ENCODE measurements at regions not wholly inside any gene's neighbourhood (a gene's known extent, or its start where the extent isn't known, plus 50 kb on each side); places are given as distances from the start of the nearest gene placed in this dataset.

- peaks cover 5% of the 10 kb centered on the region for H3K4me1 ChIP-seq (ENCODE audit: insufficient read depth)
- H3K9me2 ChIP-seq (replicated peaks; ENCODE audit: insufficient read depth) = no peaks in the 10 kb centered on the region
- no peaks in the 10 kb centered on the region for H3K9me3 ChIP-seq (ENCODE audit: low read depth)
- no peaks in the 10 kb centered on the region for H3K79me2 ChIP-seq
- DNase-seq (ENCODE audit: low spot score) = no peak
- H2AFZ ChIP-seq = no peak overlapping the region
- H3K36me3 ChIP-seq (replicated peaks; ENCODE audit: insufficient read depth, low read depth) = no peaks in the 10 kb centered on the region
- H3K27me3 ChIP-seq = no peaks in the 10 kb centered on the region
- 79% methylated on average over 3 of the region's 3 CpGs for WGBS (ENCODE audit: low lambda C conversion rate, missing lambda C conversion rate)
- no peak overlapping the region for H3K4me2 ChIP-seq
- H4K20me1 ChIP-seq (ENCODE audit: insufficient read depth, poor library complexity, severe bottlenecking) = no peaks in the 10 kb centered on the region
- no peak for TF ChIP-seq EZH2phosphoT487 (IDR thresholded peaks at IDR 0.05; ENCODE audit: low read depth, severe bottlenecking, unreplicated experiment)
- TF ChIP-seq, protein P1, sequence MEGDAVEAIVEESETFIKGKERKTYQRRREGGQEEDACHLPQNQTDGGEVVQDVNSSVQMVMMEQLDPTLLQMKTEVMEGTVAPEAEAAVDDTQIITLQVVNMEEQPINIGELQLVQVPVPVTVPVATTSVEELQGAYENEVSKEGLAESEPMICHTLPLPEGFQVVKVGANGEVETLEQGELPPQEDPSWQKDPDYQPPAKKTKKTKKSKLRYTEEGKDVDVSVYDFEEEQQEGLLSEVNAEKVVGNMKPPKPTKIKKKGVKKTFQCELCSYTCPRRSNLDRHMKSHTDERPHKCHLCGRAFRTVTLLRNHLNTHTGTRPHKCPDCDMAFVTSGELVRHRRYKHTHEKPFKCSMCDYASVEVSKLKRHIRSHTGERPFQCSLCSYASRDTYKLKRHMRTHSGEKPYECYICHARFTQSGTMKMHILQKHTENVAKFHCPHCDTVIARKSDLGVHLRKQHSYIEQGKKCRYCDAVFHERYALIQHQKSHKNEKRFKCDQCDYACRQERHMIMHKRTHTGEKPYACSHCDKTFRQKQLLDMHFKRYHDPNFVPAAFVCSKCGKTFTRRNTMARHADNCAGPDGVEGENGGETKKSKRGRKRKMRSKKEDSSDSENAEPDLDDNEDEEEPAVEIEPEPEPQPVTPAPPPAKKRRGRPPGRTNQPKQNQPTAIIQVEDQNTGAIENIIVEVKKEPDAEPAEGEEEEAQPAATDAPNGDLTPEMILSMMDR (IDR thresholded peaks at IDR 0.05; ENCODE audit: poor library complexity) = no peak
- TF ChIP-seq EZH2 (IDR thresholded peaks at IDR 0.05; ENCODE audit: borderline replicate concordance) = no peak
- H3K27ac ChIP-seq = no peak overlapping the region
- H3K4me3 ChIP-seq = no peak overlapping the region
Measured at GRCh38 chr2:176536439-176537133, 267.3 kb downstream of the MTX2 start.

DNA sequence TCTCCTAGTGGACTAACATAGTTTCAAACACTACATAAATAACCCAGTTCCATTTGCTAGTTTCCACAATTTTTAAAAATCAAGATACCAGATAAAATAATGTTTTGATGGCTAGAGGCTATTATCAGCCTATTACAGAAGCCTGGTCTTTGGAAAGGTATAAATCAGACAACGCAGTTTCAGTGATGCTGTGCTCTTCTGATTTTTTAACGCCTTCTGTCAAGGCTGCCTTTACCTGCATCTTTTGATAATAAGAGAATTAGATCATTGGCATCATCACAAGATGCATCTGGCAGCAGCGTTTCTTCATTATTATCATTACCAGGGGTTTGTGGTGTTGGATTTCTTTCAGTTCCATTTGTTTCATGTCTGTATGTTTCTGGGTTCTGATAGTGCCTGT lies 268.7 kb downstream of the MTX2 start:
- no peak for DNase-seq (ENCODE audit: low spot score)
- Histone ChIP-seq H3K9me3 (ENCODE audit: low read depth) (no peaks in the 10 kb centered on the region), H3K79me2 (no peaks in the 10 kb centered on the region), H4K20me1 (ENCODE audit: insufficient read depth, poor library complexity, severe bottlenecking) (no peaks in the 10 kb centered on the region), H3K4me1 (ENCODE audit: insufficient read depth) (no peaks in the 10 kb centered on the region), H3K9me2 (replicated peaks; ENCODE audit: insufficient read depth) (no peaks in the 10 kb centered on the region), H3K4me3 (no peak overlapping the region), H3K4me2 (no peak overlapping the region), H3K27me3 (peaks cover 7% of the 10 kb centered on the region), H2AFZ (no peak overlapping the region), H3K36me3 (replicated peaks; ENCODE audit: insufficient read depth, low read depth) (no peaks in the 10 kb centered on the region), H3K27ac (no peak overlapping the region)
- WGBS (ENCODE audit: low lambda C conversion rate, missing lambda C conversion rate) = 84% methylated on average over 3 of the region's 3 CpGs
- TF ChIP-seq EZH2 (IDR thresholded peaks at IDR 0.05; ENCODE audit: borderline replicate concordance) = no peak
- TF ChIP-seq EZH2phosphoT487 (IDR thresholded peaks at IDR 0.05; ENCODE audit: low read depth, severe bottlenecking, unreplicated experiment) = no peak
- TF ChIP-seq, protein P1 (IDR thresholded peaks at IDR 0.05; ENCODE audit: poor library complexity) = no peak

- no peaks in the 10 kb centered on the region for H3K79me2 ChIP-seq
- TF ChIP-seq EZH2 (IDR thresholded peaks at IDR 0.05; ENCODE audit: borderline replicate concordance) = no peak
- TF ChIP-seq, protein P1 (IDR thresholded peaks at IDR 0.05; ENCODE audit: poor library complexity) = no peak
- no peak for TF ChIP-seq EZH2phosphoT487 (IDR thresholded peaks at IDR 0.05; ENCODE audit: low read depth, severe bottlenecking, unreplicated experiment)
- H3K9me3 ChIP-seq (ENCODE audit: low read depth) = no peaks in the 10 kb centered on the region
- no peaks in the 10 kb centered on the region for H4K20me1 ChIP-seq (ENCODE audit: insufficient read depth, poor library complexity, severe bottlenecking)
- H3K4me3 ChIP-seq = no peak overlapping the region
- 60% methylated on average over 1 of the region's 1 CpG for WGBS (ENCODE audit: low lambda C conversion rate, missing lambda C conversion rate)
- no peak overlapping the region for H3K27ac ChIP-seq
- H3K9me2 ChIP-seq (replicated peaks; ENCODE audit: insufficient read depth) = no peaks in the 10 kb centered on the region
- H3K4me2 ChIP-seq = no peak overlapping the region
- H3K4me1 ChIP-seq (ENCODE audit: insufficient read depth) = no peaks in the 10 kb centered on the region
- H2AFZ ChIP-seq = no peak overlapping the region
- peaks cover 13% of the 10 kb centered on the region for H3K27me3 ChIP-seq
- no peaks in the 10 kb centered on the region for H3K36me3 ChIP-seq (replicated peaks; ENCODE audit: insufficient read depth, low read depth)
- DNase-seq (ENCODE audit: low spot score) = no peak
Measured at GRCh38 chr2:176540995-176541394, 271.8 kb downstream of the MTX2 start.
